ENCODE measurements at regions not wholly inside any gene's neighbourhood (a gene's known extent, or its start where the extent isn't known, plus 50 kb on each side); places are given as distances from the start of the nearest gene placed in this dataset.

DNA sequence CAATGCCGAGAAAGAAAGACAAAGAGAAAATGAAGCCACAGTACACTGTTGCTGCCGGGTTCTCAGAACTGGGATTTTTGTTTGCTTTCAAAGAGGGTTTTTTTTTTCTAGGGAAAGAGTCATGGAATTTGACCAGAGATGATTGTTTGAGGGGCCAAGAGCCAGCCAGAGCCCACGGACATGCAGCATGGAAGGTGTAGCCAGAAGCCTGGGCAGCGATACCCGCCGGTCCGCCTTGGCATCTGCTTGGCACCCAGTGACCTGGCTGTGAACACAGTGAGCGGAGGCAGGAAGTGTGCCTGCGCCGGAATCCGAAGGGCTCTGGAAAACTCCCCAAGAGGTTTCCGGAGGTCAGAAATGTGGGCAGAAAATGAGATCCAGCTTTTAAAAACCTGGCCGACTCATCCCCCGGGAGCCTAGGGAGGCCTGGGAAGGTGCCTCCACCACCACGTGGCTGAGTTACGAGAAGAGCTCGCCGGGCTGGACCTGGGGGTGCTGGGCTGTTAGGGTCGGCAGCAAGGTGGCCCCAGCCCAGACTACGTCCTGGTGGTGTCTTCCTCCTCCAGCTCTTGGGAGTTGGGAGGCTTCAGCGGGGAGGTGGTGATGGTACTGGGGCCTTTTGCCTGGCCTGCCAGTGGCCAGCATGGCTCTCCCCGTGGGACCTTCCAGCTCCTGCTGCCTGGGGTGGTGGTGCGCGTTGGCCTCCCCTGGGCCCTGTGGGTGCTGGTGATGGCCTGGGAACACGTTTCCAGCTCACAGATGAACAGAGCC is 61.6 kb upstream of the PPARA start:
- Histone ChIP-seq H3K36me3 (peaks cover 85% of the 10 kb centered on the region), H3K4me3 (no peak overlapping the region), H3K9me3 (replicated peaks) (no peaks in the 10 kb centered on the region), H3K27me3 (no peaks in the 10 kb centered on the region), H3K4me1 (no peaks in the 10 kb centered on the region; the same call in 1 of the 2 replicates), H3K27ac (no peak overlapping the region)
- DNase-seq = no peak

DNA sequence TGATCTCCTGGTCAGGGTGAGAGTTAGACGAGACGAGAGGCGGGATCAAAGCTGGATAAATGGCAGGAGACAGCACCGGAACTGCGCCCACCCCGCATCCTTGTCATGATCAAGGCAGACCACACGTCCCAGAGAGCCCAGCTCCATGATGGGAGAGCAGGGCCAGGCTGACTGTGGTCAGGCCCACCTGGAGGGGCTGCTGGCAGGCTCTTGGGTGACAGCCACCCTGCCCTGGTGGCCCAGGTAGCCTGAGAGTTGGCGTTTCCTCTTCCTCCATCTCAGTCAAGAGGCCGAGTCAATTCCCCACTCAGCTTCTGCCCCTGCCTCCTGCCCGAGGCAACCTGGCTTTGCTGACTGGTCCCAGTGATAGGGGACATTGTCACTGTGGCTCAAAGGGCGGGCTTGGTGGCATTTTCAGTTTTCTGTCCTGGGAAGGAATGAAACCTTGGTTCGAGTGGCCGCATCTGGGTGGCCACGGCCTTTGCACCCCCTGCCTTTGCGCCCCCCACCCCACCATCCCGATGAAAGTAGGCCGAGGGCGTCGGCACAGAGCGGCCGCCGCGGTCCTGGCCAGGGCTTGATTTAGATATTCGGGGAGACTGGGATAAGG is 60.8 kb upstream of the PPARA start:
- H3K4me1 ChIP-seq = no peaks in the 10 kb centered on the region; the same call in 1 of the 2 replicates
- H3K36me3 ChIP-seq = peaks cover 77% of the 10 kb centered on the region
- no peak for DNase-seq
- no peaks in the 10 kb centered on the region for H3K9me3 ChIP-seq (replicated peaks)
- H3K4me3 ChIP-seq = no peak overlapping the region
- no peaks in the 10 kb centered on the region for H3K27me3 ChIP-seq
- H3K27ac ChIP-seq = no peak overlapping the region

DNA sequence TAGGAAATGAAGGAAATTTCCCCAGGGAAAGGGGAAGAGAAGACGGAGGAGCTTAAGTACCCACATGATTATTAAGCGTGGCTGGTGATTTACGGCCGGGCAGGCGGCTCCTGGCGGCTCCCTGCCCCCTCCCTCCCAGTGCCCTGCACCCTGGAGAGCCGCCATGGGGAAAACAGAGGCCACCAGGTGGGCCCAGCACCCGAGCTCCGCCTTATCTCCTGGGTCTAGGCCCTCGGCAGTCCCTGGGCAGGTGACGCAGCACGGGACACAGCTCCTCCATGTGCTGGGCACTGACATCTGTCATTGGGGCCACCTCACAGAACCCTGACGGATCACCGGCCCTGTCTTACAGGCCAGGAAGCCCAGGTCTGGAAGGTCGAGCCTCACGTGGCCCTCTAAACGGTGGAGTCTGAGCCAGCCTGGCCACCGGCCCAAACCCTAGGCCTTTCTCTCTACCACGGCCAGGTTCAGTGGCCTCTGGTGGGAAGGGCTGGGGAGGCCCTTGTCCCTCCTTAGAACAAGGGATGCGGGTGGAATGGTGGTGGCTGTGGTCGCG is 60.2 kb upstream of the PPARA start:
- H3K9me3 ChIP-seq (replicated peaks) = no peaks in the 10 kb centered on the region

DNA sequence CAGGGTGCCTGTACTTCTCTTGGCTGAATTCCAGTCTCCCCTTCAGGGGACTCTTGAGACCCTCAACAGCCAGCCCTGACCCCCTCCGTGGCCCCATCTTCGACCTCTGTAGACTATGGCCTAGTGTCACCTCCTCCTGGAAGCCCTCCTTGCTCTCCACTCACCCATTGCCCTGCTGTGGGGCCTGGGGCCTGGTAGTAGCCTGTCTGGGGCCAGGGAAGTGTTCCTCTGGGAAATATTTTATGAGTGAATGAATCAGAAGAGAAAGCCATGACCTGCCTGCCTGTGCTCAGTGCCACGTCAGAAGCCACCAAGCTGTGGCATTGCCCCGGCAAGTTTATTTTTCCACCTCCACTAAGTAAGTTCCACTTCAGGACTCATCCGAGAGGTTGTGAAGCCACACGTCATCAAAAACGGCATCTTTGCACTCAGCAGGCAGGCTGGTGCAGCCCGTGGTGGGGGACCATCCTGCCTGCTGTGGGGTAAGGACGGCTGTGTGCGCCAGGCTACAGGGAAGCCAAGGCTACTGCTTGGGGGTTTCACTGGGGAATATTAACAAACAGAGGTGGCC is 59.6 kb upstream of the PPARA start:
- no peaks in the 10 kb centered on the region for H3K9me3 ChIP-seq (replicated peaks)
- no peak overlapping the region for H3K4me3 ChIP-seq
- peaks cover 68% of the 10 kb centered on the region for H3K36me3 ChIP-seq
- no peaks in the 10 kb centered on the region; the same call in 1 of the 2 replicates for H3K4me1 ChIP-seq
- H3K27me3 ChIP-seq = no peaks in the 10 kb centered on the region
- DNase-seq = no peak
- H3K27ac ChIP-seq = no peak overlapping the region

More for the DNA sequence above, 60.2 kb upstream of the PPARA start:
- Histone ChIP-seq H3K4me3 (no peak overlapping the region), H3K36me3 (peaks cover 71% of the 10 kb centered on the region), H3K27ac (no peak overlapping the region), H3K4me1 (no peaks in the 10 kb centered on the region; the same call in 1 of the 2 replicates), H3K27me3 (no peaks in the 10 kb centered on the region)
- no peak for DNase-seq

DNA sequence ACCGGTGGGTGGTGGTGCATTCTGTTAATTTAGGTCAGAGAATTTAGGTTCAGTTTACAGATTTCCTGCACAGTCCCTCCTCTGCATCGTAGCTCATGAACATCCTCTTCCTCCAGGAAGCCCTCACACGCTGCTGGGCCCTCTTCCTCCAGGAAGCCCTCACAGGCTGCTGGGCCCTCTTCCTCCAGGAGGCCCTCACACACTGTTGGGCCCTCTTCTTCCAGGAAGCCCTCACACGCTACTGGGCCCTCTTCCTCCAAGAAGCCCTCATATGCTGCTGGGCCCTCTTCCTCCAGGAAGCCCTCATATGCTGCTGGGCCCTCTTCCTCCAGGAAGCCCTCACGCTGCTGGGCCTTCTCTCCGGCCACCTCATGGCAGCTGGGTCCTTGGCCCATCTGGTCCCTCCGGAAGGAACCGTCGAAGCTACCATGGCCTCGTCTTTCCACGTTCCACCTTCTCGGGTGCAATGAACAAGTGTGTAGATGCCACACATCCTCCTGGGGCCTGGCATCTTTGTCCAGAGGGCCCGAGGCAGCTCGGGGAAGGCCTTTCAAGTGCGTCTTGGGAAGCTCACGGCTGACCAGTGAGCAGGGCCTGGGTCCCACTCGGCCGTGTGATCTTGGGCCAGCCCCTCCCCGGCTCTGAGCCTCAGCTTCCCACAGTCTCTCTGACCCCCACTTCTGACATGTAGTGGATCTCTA is 58.9 kb upstream of the PPARA start:
- H3K4me3 ChIP-seq = no peak overlapping the region
- peaks cover 61% of the 10 kb centered on the region for H3K36me3 ChIP-seq
- H3K4me1 ChIP-seq = no peaks in the 10 kb centered on the region; the same call in 1 of the 2 replicates
- H3K27me3 ChIP-seq = no peaks in the 10 kb centered on the region
- no peak overlapping the region for H3K27ac ChIP-seq
- DNase-seq = no peak
- H3K9me3 ChIP-seq (replicated peaks) = no peaks in the 10 kb centered on the region

GRCh38 chr22:46092011-46092410 is 58.3 kb upstream of the PPARA start:
- H3K27ac ChIP-seq = no peak overlapping the region
- H3K36me3 ChIP-seq = peaks cover 58% of the 10 kb centered on the region
- no peaks in the 10 kb centered on the region for H3K27me3 ChIP-seq
- no peak for DNase-seq
- no peak overlapping the region for H3K4me3 ChIP-seq
- no peaks in the 10 kb centered on the region; the same call in 1 of the 2 replicates for H3K4me1 ChIP-seq
- H3K9me3 ChIP-seq (replicated peaks) = no peaks in the 10 kb centered on the region

DNA sequence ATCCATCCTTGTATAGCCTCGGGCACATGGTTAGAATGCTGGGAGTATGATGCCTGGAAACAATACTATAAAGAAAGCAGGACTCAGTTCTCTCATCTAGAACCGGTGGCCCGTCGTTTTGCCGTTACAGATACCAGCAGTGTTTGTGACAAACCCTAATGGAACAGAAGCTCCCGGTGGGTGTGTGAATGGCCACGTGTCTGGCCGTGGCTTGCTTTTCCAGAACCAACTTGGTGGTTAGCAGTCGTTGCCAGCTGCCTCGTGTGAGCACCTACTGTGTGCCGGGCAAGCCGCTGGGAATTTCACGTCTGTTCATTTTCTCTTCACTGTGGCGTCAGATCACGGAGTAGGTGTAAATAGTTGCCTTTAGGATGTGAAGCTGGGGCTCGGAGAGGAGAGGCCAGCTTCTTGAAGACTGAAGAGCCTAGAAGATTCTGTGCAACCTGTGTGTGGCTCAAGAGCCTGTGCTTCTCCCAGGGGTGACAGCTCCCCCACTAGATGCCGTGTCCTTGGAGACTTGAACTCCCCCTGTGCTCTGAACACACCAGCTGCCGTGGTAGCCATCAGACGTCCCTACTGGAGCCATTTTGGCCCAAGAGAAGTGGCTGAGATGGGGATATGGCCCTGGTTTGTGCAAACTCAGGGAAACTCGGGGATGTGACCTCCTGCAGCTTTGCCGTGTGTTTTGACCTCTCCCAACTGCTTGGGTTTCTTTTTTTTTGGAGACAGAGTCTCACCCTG is 57.5 kb upstream of the PPARA start:
- DNase-seq = no peak
- Histone ChIP-seq H3K27ac (no peak overlapping the region), H3K27me3 (no peaks in the 10 kb centered on the region), H3K4me1 (no peaks in the 10 kb centered on the region), H3K36me3 (peaks cover 57% of the 10 kb centered on the region), H3K9me3 (replicated peaks) (no peaks in the 10 kb centered on the region), H3K4me3 (no peak overlapping the region)

DNA sequence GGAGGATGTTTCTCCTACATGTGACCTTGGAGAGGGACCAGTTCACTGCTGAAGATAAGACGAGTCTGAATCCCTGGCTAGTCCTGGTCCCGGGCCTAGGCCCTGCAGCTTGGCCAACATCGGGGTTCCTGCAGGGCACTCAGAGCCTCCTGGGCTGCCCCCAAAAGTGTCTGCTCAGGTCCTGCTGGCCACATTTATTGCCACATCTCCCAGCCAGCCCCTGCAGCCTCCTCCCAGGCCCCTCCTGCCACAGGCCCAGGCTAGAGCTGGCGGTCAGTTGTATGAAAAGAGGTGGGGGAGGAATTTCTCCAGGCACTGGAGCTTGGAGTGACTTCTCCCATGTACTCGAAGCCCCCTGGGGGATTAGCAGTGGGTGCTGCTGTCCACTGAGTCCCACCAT is 56.5 kb upstream of the PPARA start:
- Histone ChIP-seq H3K27ac (no peak overlapping the region), H3K36me3 (peaks cover 56% of the 10 kb centered on the region), H3K27me3 (no peaks in the 10 kb centered on the region), H3K9me3 (replicated peaks) (no peaks in the 10 kb centered on the region), H3K4me3 (no peak overlapping the region), H3K4me1 (no peaks in the 10 kb centered on the region)
- DNase-seq = no peak

- Histone ChIP-seq H3K4me3 (no peak overlapping the region), H3K27me3 (no peaks in the 10 kb centered on the region), H3K27ac (no peak overlapping the region), H3K36me3 (peaks cover 49% of the 10 kb centered on the region), H3K4me1 (no peaks in the 10 kb centered on the region), H3K9me3 (replicated peaks) (no peaks in the 10 kb centered on the region)
- DNase-seq = no peak
Observed at GRCh38 chr22:46094676-46095075, 55.6 kb upstream of the PPARA start.

GRCh38 chr22:46096051-46096450 is 54.3 kb upstream of the PPARA start:
- H3K4me1 ChIP-seq = no peaks in the 10 kb centered on the region
- no peak overlapping the region for H3K27ac ChIP-seq
- H3K9me3 ChIP-seq (replicated peaks) = no peaks in the 10 kb centered on the region
- no peaks in the 10 kb centered on the region for H3K27me3 ChIP-seq
- no peak overlapping the region for H3K4me3 ChIP-seq
- DNase-seq = no peak
- peaks cover 49% of the 10 kb centered on the region for H3K36me3 ChIP-seq

DNA sequence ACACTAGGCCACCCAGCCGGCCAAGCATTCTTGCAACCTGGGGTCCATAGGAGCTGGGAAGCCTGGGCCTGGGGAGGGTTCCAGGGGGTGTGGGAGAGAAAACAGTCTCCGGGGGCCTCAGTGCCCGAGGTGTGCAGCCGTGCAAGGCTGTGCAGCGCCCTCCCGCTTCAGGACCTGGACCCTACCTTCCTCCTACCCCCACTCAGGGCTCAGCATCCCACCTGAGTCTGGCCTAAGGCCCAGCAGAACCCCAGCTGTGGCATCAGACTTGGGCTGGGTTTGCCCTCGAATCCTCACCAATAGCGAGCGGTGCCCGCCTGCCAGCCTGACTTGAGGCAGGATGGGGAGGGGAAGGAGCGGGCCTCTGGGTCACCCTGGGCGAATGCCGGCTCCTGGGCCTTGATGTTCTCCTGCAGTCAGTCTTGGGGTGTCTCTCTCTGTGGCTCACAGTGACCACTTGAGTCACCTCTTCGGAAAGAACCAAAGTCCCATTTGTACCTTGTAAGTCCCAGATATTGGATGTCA is 53.6 kb upstream of the PPARA start:
- H3K9me3 ChIP-seq (replicated peaks) = no peaks in the 10 kb centered on the region
- DNase-seq = no peak
- peaks cover 49% of the 10 kb centered on the region for H3K36me3 ChIP-seq
- no peak overlapping the region for H3K27ac ChIP-seq
- no peak overlapping the region for H3K4me3 ChIP-seq
- H3K4me1 ChIP-seq = no peaks in the 10 kb centered on the region
- H3K27me3 ChIP-seq = no peaks in the 10 kb centered on the region

- Histone ChIP-seq H3K4me1 (no peaks in the 10 kb centered on the region), H3K4me3 (no peak overlapping the region), H3K9me3 (replicated peaks) (no peaks in the 10 kb centered on the region), H3K36me3 (peaks cover 48% of the 10 kb centered on the region), H3K27ac (no peak overlapping the region), H3K27me3 (no peaks in the 10 kb centered on the region)
- no peak for DNase-seq
Observed at GRCh38 chr22:46097268-46097900, 52.9 kb upstream of the PPARA start.

GRCh38 chr22:46098525-46099475 is 51.5 kb upstream of the PPARA start:
- Histone ChIP-seq H3K4me3 (no peak overlapping the region), H3K27me3 (no peaks in the 10 kb centered on the region), H3K4me1 (no peaks in the 10 kb centered on the region), H3K27ac (no peak overlapping the region), H3K9me3 (replicated peaks) (no peaks in the 10 kb centered on the region), H3K36me3 (peaks cover 47% of the 10 kb centered on the region)
- DNase-seq = no peak

Measured in SJCRH30 (cell line).